NCI-H345 treated with DMSO at 0.1 percent for 48 hours (cell line): ENCODE measurements at regions not wholly inside any gene's neighbourhood (a gene's known extent, or its start where the extent isn't known, plus 50 kb on each side); places are given as distances from the start of the nearest gene placed in this dataset.

Source experiments
- DNase-seq: peaks from one replicate; lab custom pipeline; 2025; ENCODE audit not compliant: unreplicated experiment; lab: John Stamatoyannopoulos, UW

- no peak for DNase-seq
Observed at GRCh38 chr3:43155464-43156121, 49.7 kb upstream of the POMGNT2 start.
